ENCODE measurements at regions not wholly inside any gene's neighbourhood (a gene's known extent, or its start where the extent isn't known, plus 50 kb on each side); places are given as distances from the start of the nearest gene placed in this dataset.

GRCh38 chr20:60897976-60898375 is 354.1 kb upstream of the CDH4 start:
- Mint-ChIP-seq H3K4me1 (ENCODE audit: low read depth) (no peaks in the 10 kb centered on the region), H3K4me3 (ENCODE audit: low read depth) (no peak overlapping the region), H3K9me3 (peaks cover 8% of the 10 kb centered on the region), H3K36me3 (ENCODE audit: low read depth) (no peaks in the 10 kb centered on the region), H3K27me3 (ENCODE audit: low read depth) (no peaks in the 10 kb centered on the region), H3K27ac (no peak overlapping the region)
- intact Hi-C loops (cut with micrococcal nuclease) = no loop called here
- DNase-seq (ENCODE audit: low spot score) = no peak

DNA sequence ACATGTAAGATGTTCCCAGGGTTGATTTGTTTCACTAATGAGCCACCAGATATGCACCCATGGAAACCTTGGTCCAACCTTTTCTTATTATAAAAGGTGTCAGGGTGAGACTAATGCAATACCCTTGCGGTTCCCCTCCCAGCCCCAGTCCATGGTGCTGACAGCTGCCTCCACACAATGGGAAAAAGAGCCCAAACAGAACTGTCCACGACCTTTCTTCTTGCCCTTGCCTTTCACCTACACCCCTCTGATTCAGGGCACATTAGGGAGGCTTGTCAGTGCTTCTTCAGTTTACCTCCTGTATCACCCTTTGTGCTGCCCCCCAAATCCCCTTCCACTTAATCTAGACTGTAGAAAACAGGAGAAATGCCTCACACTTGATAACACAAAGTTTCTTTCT is 352.7 kb upstream of the CDH4 start:
- H3K4me3 Mint-ChIP-seq (ENCODE audit: low read depth) = no peak overlapping the region
- no peaks in the 10 kb centered on the region for H3K36me3 Mint-ChIP-seq (ENCODE audit: low read depth)
- intact Hi-C loops (cut with micrococcal nuclease) = no loop called here
- no peak for DNase-seq (ENCODE audit: low spot score)
- H3K27me3 Mint-ChIP-seq (ENCODE audit: low read depth) = no peaks in the 10 kb centered on the region
- H3K9me3 Mint-ChIP-seq = peaks cover 8% of the 10 kb centered on the region
- H3K4me1 Mint-ChIP-seq (ENCODE audit: low read depth) = no peaks in the 10 kb centered on the region
- no peak overlapping the region for H3K27ac Mint-ChIP-seq

DNA sequence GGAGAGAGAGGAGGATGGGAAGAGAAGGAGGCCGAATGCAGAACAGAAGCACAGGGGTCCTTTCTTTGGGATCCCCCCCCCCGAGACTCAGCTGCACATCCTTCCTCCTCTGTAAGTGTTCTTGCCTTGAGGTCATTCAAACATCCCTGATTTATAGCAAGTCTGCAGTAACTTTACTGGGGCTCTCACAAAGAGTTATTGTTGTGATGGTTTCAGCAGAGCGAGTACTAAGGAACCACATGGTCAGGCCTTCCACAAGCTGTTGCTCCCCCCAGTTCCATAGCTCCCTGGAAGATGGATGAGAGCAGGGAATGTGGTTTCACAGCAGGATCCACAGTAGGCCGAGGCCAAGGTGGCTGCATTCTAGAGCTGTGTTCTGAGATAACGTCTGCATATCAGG is 351.4 kb upstream of the CDH4 start:
- H3K36me3 Mint-ChIP-seq (ENCODE audit: low read depth) = no peaks in the 10 kb centered on the region
- intact Hi-C loops (cut with micrococcal nuclease) = no loop called here
- H3K27me3 Mint-ChIP-seq (ENCODE audit: low read depth) = no peaks in the 10 kb centered on the region
- DNase-seq (ENCODE audit: low spot score) = no peak
- H3K4me3 Mint-ChIP-seq (ENCODE audit: low read depth) = no peak overlapping the region
- no peak overlapping the region for H3K27ac Mint-ChIP-seq
- H3K4me1 Mint-ChIP-seq (ENCODE audit: low read depth) = no peaks in the 10 kb centered on the region
- peaks cover 8% of the 10 kb centered on the region for H3K9me3 Mint-ChIP-seq

DNA sequence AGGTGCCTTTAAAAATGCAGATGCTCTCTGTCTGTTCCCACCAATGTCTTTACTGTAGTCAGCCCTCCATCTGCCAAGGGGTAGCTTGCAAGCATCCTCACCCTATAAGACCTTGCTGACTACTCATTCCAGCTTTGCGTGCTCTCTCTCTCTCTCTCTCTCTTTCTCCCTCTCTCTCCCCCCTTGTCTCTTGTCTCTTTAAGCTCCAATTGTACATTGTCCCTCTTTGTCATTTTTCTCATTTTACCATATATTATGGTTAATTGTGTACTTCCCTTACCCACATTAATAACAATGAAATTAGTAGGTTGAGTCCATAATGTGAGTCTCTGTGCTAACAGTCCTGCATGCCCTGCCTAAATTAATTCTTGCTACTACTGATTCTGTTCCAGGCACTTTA is 350.2 kb upstream of the CDH4 start:
- Mint-ChIP-seq H3K9me3 (peaks cover 8% of the 10 kb centered on the region), H3K27me3 (ENCODE audit: low read depth) (no peaks in the 10 kb centered on the region), H3K4me1 (ENCODE audit: low read depth) (no peaks in the 10 kb centered on the region), H3K4me3 (ENCODE audit: low read depth) (no peak overlapping the region), H3K27ac (no peak overlapping the region), H3K36me3 (ENCODE audit: low read depth) (no peaks in the 10 kb centered on the region)
- intact Hi-C loops (cut with micrococcal nuclease) = no loop called here
- DNase-seq (ENCODE audit: low spot score) = no peak

- no peak overlapping the region for H3K27ac Mint-ChIP-seq
- peaks cover 8% of the 10 kb centered on the region for H3K9me3 Mint-ChIP-seq
- intact Hi-C loops (cut with micrococcal nuclease) = no loop called here
- H3K4me1 Mint-ChIP-seq (ENCODE audit: low read depth) = no peaks in the 10 kb centered on the region
- H3K4me3 Mint-ChIP-seq (ENCODE audit: low read depth) = no peak overlapping the region
- H3K27me3 Mint-ChIP-seq (ENCODE audit: low read depth) = no peaks in the 10 kb centered on the region
- no peaks in the 10 kb centered on the region for H3K36me3 Mint-ChIP-seq (ENCODE audit: low read depth)
- DNase-seq (ENCODE audit: low spot score) = no peak
These were observed 348.6 kb upstream of the CDH4 start for GRCh38 chr20:60903325-60903971.

GRCh38 chr20:60904730-60905129 is 347.3 kb upstream of the CDH4 start:
- intact Hi-C loops (cut with micrococcal nuclease) = no loop called here
- Mint-ChIP-seq H3K27me3 (ENCODE audit: low read depth) (no peaks in the 10 kb centered on the region), H3K4me1 (ENCODE audit: low read depth) (no peaks in the 10 kb centered on the region), H3K36me3 (ENCODE audit: low read depth) (no peaks in the 10 kb centered on the region), H3K4me3 (ENCODE audit: low read depth) (no peak overlapping the region), H3K27ac (no peak overlapping the region), H3K9me3 (peaks cover 8% of the 10 kb centered on the region)
- no peak for DNase-seq (ENCODE audit: low spot score)

- no peaks in the 10 kb centered on the region for H3K36me3 Mint-ChIP-seq (ENCODE audit: low read depth)
- H3K4me1 Mint-ChIP-seq (ENCODE audit: low read depth) = no peaks in the 10 kb centered on the region
- H3K27me3 Mint-ChIP-seq (ENCODE audit: low read depth) = no peaks in the 10 kb centered on the region
- no peak overlapping the region for H3K27ac Mint-ChIP-seq
- intact Hi-C loops (cut with micrococcal nuclease) = no loop called here
- H3K9me3 Mint-ChIP-seq = peaks cover 8% of the 10 kb centered on the region
- no peak for DNase-seq (ENCODE audit: low spot score)
- H3K4me3 Mint-ChIP-seq (ENCODE audit: low read depth) = no peak overlapping the region
These were observed 346.1 kb upstream of the CDH4 start for GRCh38 chr20:60905919-60906318.

DNA sequence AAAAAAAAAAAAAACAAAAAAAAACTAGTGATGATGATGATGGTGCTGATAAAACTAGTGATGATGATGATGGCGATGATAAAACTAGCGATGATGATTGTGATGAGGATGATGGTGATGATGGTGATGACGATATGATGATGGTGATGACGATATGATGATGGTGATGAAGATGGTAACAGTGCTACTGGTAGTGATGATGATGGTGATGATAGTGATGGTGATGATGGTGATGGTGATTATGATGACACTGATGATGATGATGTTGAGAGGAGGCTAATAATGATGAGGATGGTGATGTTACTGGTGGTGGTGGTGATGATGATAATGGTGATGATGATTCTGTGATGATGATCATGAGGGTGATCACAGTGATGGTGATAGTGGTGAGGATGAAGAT is 345.5 kb upstream of the CDH4 start:
- Mint-ChIP-seq H3K27me3 (ENCODE audit: low read depth) (no peaks in the 10 kb centered on the region), H3K4me1 (ENCODE audit: low read depth) (no peaks in the 10 kb centered on the region), H3K36me3 (ENCODE audit: low read depth) (no peaks in the 10 kb centered on the region), H3K27ac (no peak overlapping the region), H3K4me3 (ENCODE audit: low read depth) (no peak overlapping the region), H3K9me3 (peaks cover 8% of the 10 kb centered on the region)
- intact Hi-C loops (cut with micrococcal nuclease) = no loop called here
- DNase-seq (ENCODE audit: low spot score) = no peak

DNA sequence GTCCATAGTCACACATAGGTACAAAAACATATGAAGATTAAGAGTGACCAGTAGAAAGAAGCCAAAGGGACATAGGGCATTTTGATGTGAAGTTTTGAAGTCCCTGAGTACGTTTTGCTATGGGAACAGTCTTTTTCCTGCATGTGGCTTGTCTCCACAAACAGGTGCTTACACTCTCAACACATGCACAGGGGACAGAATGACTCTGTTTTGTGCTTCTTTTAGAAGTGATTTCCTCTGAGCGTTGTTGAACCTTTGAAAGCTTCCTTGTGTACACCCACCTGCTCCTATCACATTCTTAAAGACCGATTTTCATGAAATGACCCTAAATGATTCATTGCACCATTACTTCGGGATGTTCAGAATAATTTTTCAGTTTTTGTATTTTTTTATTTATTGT is 338.8 kb upstream of the CDH4 start:
- no peaks in the 10 kb centered on the region for H3K4me1 Mint-ChIP-seq (ENCODE audit: low read depth)
- H3K27ac Mint-ChIP-seq = no peak overlapping the region
- no peaks in the 10 kb centered on the region for H3K36me3 Mint-ChIP-seq (ENCODE audit: low read depth)
- H3K4me3 Mint-ChIP-seq (ENCODE audit: low read depth) = no peak overlapping the region
- H3K27me3 Mint-ChIP-seq (ENCODE audit: low read depth) = no peaks in the 10 kb centered on the region
- intact Hi-C loops (cut with micrococcal nuclease) = no loop called here
- DNase-seq (ENCODE audit: low spot score) = no peak
- peaks cover 3% of the 10 kb centered on the region for H3K9me3 Mint-ChIP-seq

- Mint-ChIP-seq H3K27ac (no peak overlapping the region), H3K4me3 (ENCODE audit: low read depth) (no peak overlapping the region), H3K9me3 (peaks cover 3% of the 10 kb centered on the region), H3K27me3 (ENCODE audit: low read depth) (no peaks in the 10 kb centered on the region), H3K4me1 (ENCODE audit: low read depth) (no peaks in the 10 kb centered on the region), H3K36me3 (ENCODE audit: low read depth) (no peaks in the 10 kb centered on the region)
- peak; percentile 10 for DNase-seq (ENCODE audit: low spot score)
- intact Hi-C loops (cut with micrococcal nuclease) = no loop called here
These were observed 330.9 kb upstream of the CDH4 start for GRCh38 chr20:60921022-60921622.

DNA sequence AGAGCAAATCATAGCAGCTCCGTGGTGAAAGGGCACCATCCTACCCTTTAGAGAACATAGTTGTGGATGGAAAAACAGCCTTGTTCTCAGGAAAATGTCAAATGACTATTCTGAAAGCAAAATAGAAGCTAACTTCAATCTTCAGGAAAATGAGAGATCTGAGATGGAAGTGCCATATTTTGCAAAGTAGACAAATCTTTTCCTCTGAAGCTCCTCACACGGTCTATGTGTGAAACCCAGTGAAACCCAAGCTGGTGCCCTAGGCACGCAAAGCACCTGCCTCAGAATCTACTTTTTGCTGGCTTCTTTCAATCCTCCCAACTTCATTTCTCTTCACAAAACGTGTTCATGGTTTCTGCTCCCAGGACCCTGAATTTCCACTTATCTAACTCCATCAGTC is 325.2 kb upstream of the CDH4 start:
- Mint-ChIP-seq H3K4me1 (ENCODE audit: low read depth) (no peaks in the 10 kb centered on the region), H3K4me3 (ENCODE audit: low read depth) (no peak overlapping the region), H3K36me3 (ENCODE audit: low read depth) (no peaks in the 10 kb centered on the region), H3K27me3 (ENCODE audit: low read depth) (no peaks in the 10 kb centered on the region), H3K27ac (no peak overlapping the region), H3K9me3 (no peaks in the 10 kb centered on the region)
- DNase-seq (ENCODE audit: low spot score) = no peak
- intact Hi-C loops (cut with micrococcal nuclease) = no loop called here

- no peak for DNase-seq (ENCODE audit: low spot score)
- intact Hi-C loops (cut with micrococcal nuclease) = no loop called here
- H3K4me3 Mint-ChIP-seq (ENCODE audit: low read depth) = no peak overlapping the region
These were observed 323.7 kb upstream of the CDH4 start for GRCh38 chr20:60928341-60928740.

GRCh38 chr20:60930023-60930790 is 321.9 kb upstream of the CDH4 start:
- no peak overlapping the region for H3K4me3 Mint-ChIP-seq (ENCODE audit: low read depth)
- no peaks in the 10 kb centered on the region for H3K4me1 Mint-ChIP-seq (ENCODE audit: low read depth)
- H3K9me3 Mint-ChIP-seq = no peaks in the 10 kb centered on the region
- DNase-seq (ENCODE audit: low spot score) = no peak
- H3K27ac Mint-ChIP-seq = no peak overlapping the region
- intact Hi-C loops (cut with micrococcal nuclease) = no loop called here
- H3K27me3 Mint-ChIP-seq (ENCODE audit: low read depth) = no peaks in the 10 kb centered on the region
- H3K36me3 Mint-ChIP-seq (ENCODE audit: low read depth) = no peaks in the 10 kb centered on the region

More at GRCh38 chr20:60928341-60928740, 323.7 kb upstream of the CDH4 start:
- Mint-ChIP-seq H3K27ac (no peak overlapping the region), H3K36me3 (ENCODE audit: low read depth) (no peaks in the 10 kb centered on the region), H3K27me3 (ENCODE audit: low read depth) (no peaks in the 10 kb centered on the region), H3K9me3 (no peaks in the 10 kb centered on the region), H3K4me1 (ENCODE audit: low read depth) (no peaks in the 10 kb centered on the region)
